ENCODE measurements at regions not wholly inside any gene's neighbourhood (a gene's known extent, or its start where the extent isn't known, plus 50 kb on each side); places are given as distances from the start of the nearest gene placed in this dataset.

DNA sequence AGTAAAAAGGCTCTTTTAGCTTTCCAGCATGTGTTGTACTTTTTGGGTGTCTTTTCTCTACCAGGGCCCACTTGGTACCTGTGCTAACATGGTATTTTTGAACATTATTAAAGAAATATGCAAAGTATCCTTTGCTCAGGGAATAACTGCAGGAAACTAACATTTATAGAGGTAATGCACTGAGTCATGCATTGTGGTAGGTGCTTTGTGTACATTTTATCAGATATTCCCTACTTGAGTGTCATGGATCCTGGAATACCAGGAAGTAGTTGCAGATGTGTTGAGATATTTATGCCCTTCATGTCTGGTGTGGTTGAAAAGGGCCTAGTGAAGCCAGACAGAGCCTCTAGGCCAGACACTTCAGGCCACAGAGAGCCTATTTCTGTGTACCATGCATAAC, 215.5 kb upstream of the CYRIA start:
- TF ChIP-seq, protein P1, sequence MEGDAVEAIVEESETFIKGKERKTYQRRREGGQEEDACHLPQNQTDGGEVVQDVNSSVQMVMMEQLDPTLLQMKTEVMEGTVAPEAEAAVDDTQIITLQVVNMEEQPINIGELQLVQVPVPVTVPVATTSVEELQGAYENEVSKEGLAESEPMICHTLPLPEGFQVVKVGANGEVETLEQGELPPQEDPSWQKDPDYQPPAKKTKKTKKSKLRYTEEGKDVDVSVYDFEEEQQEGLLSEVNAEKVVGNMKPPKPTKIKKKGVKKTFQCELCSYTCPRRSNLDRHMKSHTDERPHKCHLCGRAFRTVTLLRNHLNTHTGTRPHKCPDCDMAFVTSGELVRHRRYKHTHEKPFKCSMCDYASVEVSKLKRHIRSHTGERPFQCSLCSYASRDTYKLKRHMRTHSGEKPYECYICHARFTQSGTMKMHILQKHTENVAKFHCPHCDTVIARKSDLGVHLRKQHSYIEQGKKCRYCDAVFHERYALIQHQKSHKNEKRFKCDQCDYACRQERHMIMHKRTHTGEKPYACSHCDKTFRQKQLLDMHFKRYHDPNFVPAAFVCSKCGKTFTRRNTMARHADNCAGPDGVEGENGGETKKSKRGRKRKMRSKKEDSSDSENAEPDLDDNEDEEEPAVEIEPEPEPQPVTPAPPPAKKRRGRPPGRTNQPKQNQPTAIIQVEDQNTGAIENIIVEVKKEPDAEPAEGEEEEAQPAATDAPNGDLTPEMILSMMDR (IDR thresholded peaks at IDR 0.05; ENCODE audit: poor library complexity), result no peak
- TF ChIP-seq EZH2phosphoT487 (IDR thresholded peaks at IDR 0.05; ENCODE audit: low read depth, severe bottlenecking, unreplicated experiment) (no peak), EZH2 (IDR thresholded peaks at IDR 0.05; ENCODE audit: borderline replicate concordance) (no peak)

All from hepatocyte (in vitro differentiated cells).